IMR-90 (cell line): ENCODE measurements at regions not wholly inside any gene's neighbourhood (a gene's known extent, or its start where the extent isn't known, plus 50 kb on each side); places are given as distances from the start of the nearest gene placed in this dataset.

Experiments used
- ATAC-seq: fragments of 200-7000 bp; cut with Tn5 transposase; 2 replicates; pipeline ENCODE4 v1.9.1; 2020; ENCODE audit warnings: low read depth, mild to moderate bottlenecking, moderate library complexity
- BruUV-seq: library from RNA; stranded (reverse); fragments of 400-500 nt; replicated peaks from 2 replicates; lab custom pipeline; 2021; lab: Mats Ljungman, UMichigan
- CTCF ChIA-PET: fragments of 300-600 bp; formaldehyde crosslinking; extraction: SDS; loops from one replicate; lab custom pipeline; 2021; ENCODE audit warnings: antibody characterized with exemption; lab: Yijun Ruan, JAX
- POLR2A ChIA-PET: fragments of 300-600 bp; sonication (Branson Sonifier 250); formaldehyde crosslinking; loops from one replicate; lab custom pipeline; 2022; ENCODE audit warnings: antibody characterized with exemption; ENCODE audit not compliant: unreplicated experiment; lab: Charles Lee
- DNase-seq: peaks from one replicate; pipeline ENCODE4 v3.0.0; 2013
- H2AFZ ChIP-seq: replicated peaks from 2 replicates; pipeline ENCODE3; 2013; ENCODE audit warnings: low read length, mild to moderate bottlenecking; ENCODE audit not compliant: poor library complexity
- H2AK5ac ChIP-seq: 2 replicates; pipeline ENCODE4 v1.6.1; 2013; ENCODE audit warnings: low read depth, low read length, inconsistent platforms
- H2AK9ac ChIP-seq: replicated peaks from 2 replicates; pipeline ENCODE3; 2013; ENCODE audit warnings: mild to moderate bottlenecking, low read depth, low read length, moderate library complexity; ENCODE audit not compliant: poor library complexity
- H2BK120ac ChIP-seq: 2 replicates; pipeline ENCODE4 v1.6.1; 2013; ENCODE audit warnings: low read depth, low read length, inconsistent platforms
- H2BK15ac ChIP-seq: 3 replicates; pipeline ENCODE4 v1.6.1; 2013; ENCODE audit warnings: low read depth, low read length, inconsistent platforms
- H2BK20ac ChIP-seq: 2 replicates; pipeline ENCODE4 v1.6.1; 2013; ENCODE audit warnings: low read depth, mild to moderate bottlenecking, inconsistent platforms, low read length, moderate library complexity
- H2BK5ac ChIP-seq: 2 replicates; pipeline ENCODE4 v1.6.1; 2013; ENCODE audit warnings: mild to moderate bottlenecking, low read depth, low read length, inconsistent platforms; ENCODE audit not compliant: poor library complexity, severe bottlenecking
- H3K14ac ChIP-seq: replicated peaks from 2 replicates; pipeline ENCODE4 v1.6.1; 2013; ENCODE audit warnings: low read depth, low read length, inconsistent platforms
- H3K18ac ChIP-seq: 2 replicates; pipeline ENCODE4 v1.6.1; 2013; ENCODE audit warnings: low read depth, low read length, control low read depth
- H3K23ac ChIP-seq: 2 replicates; pipeline ENCODE4 v1.6.1; 2013; ENCODE audit warnings: low read depth, low read length, inconsistent platforms
- H3K27ac ChIP-seq: 2 replicates; pipeline ENCODE4 v1.5.1; 2013; ENCODE audit warnings: mild to moderate bottlenecking, control low read depth, low read length; ENCODE audit not compliant: insufficient read depth
- H3K27me3 ChIP-seq: 2 replicates; pipeline ENCODE4 v1.6.1; 2013; ENCODE audit warnings: low read length; ENCODE audit not compliant: control insufficient read depth, insufficient read depth
- H3K36me3 ChIP-seq: 2 replicates; pipeline ENCODE4 v1.6.1; 2013; ENCODE audit warnings: low read length, mixed read lengths; ENCODE audit not compliant: control insufficient read depth, insufficient read depth
- H3K4ac ChIP-seq: 2 replicates; pipeline ENCODE4 v1.6.1; 2013; ENCODE audit warnings: low read depth, low read length, inconsistent platforms
- H3K4me1 ChIP-seq: 2 replicates; pipeline ENCODE4 v1.6.1; 2013; ENCODE audit warnings: low read length, mixed read lengths; ENCODE audit not compliant: control insufficient read depth, insufficient read depth
- H3K4me2 ChIP-seq: 2 replicates; pipeline ENCODE4 v1.6.1; 2013; ENCODE audit warnings: low read depth, mild to moderate bottlenecking, control low read depth, low read length, moderate library complexity
- H3K4me3 ChIP-seq: 2 replicates; pipeline ENCODE4 v1.5.1; 2013; ENCODE audit warnings: low read depth, mild to moderate bottlenecking, control low read depth, low read length, moderate library complexity; ENCODE audit not compliant: insufficient read depth
- H3K56ac ChIP-seq: 2 replicates; pipeline ENCODE4 v1.6.1; 2013; ENCODE audit warnings: low read length, inconsistent platforms; ENCODE audit not compliant: insufficient read depth; ENCODE audit errors: extremely low read depth
- H3K79me1 ChIP-seq, 2 experiments: 2 replicates each; pipeline ENCODE4 v1.6.1; 2013; ENCODE audit warnings: low read length in 2 of 2, inconsistent platforms in 1 of 2, low read depth in 1 of 2
- H3K9ac ChIP-seq: 2 replicates; pipeline ENCODE4 v1.6.1; 2013; ENCODE audit warnings: low read depth, low read length, control low read depth
- H3K9me1 ChIP-seq: 2 replicates; pipeline ENCODE4 v1.6.1; 2013; ENCODE audit warnings: low read length, inconsistent platforms; ENCODE audit not compliant: insufficient read depth
- H3K9me3 ChIP-seq: 2 replicates; pipeline ENCODE4 v1.6.1; 2013; ENCODE audit warnings: low read length; ENCODE audit not compliant: control insufficient read depth, insufficient read depth
- H4K20me1 ChIP-seq: 2 replicates; pipeline ENCODE4 v1.6.1; 2013; ENCODE audit warnings: low read length, inconsistent platforms; ENCODE audit not compliant: insufficient read depth
- H4K5ac ChIP-seq: 2 replicates; pipeline ENCODE4 v1.6.1; 2013; ENCODE audit warnings: mild to moderate bottlenecking, low read depth, low read length, control low read depth
- H4K8ac ChIP-seq, 2 experiments: 2 replicates each; pipeline ENCODE4 v1.6.1; 2013; ENCODE audit warnings: low read depth in 2 of 2, low read length in 2 of 2, control low read depth in 1 of 2, inconsistent platforms in 1 of 2
- H4K91ac ChIP-seq: 2 replicates; pipeline ENCODE4 v1.6.1; 2013; ENCODE audit warnings: low read depth, low read length, inconsistent platforms; ENCODE audit not compliant: insufficient read depth
- MAFK ChIP-seq: IDR thresholded peaks from 2 replicates; pipeline ENCODE4 v1.6.1; 2012; ENCODE audit warnings: low read depth, low read length, improper control_type of control experiment
- RFX5 ChIP-seq: IDR thresholded peaks from 2 replicates; pipeline ENCODE4 v1.8.0; 2012; ENCODE audit warnings: low read depth, mild to moderate bottlenecking, low read length, moderate library complexity
- WGBS, 2 experiments: methylation state at CpG; one replicate each; pipeline versions ENCODE4 v1.1.5 to v1.1.7; 2013; ENCODE audit warnings: missing lambda C conversion rate in 2 of 2; ENCODE audit not compliant: insufficient read length in 1 of 2; ENCODE audit errors: extremely low coverage in 2 of 2; 5-methylcytosine and 5-hydroxymethylcytosine counted together
- dilution Hi-C: fragments of 300-500 bp; cut with HindIII; formaldehyde crosslinking; loops from one replicate; pipeline ENCODE4 v1.14.3; 2018; ENCODE audit warnings: low sequenced_read_pairs; ENCODE audit not compliant: unreplicated experiment
- in situ Hi-C: fragments of 300-500 bp; cut with MboI; formaldehyde crosslinking; loops from 3 replicates; pipeline ENCODE4 v1.14.3; 2019; ENCODE audit warnings: low sequenced_read_pairs, inconsistent platforms, mixed read lengths
- intact Hi-C: fragments of 100-400 bp; cut with micrococcal nuclease; formaldehyde crosslinking; loops from 2 replicates; pipeline ENCODE4 v1.10.0; 2022

GRCh38 chr2:129681788-129682187, 297.7 kb upstream of the RAB6C start:
- intact Hi-C loops, result no loop called here
- Histone ChIP-seq H4K8ac (no peak overlapping the region), H3K36me3 (no peaks in the 10 kb centered on the region), H3K4ac (no peak overlapping the region), H2AK9ac (no peak overlapping the region), H4K5ac (no peak overlapping the region), H3K18ac (no peak overlapping the region), H2BK120ac (no peak overlapping the region), H3K27ac (no peak overlapping the region), H2BK20ac (no peak overlapping the region), H3K9ac (no peak overlapping the region), H3K79me1 (no peaks in the 10 kb centered on the region), H4K91ac (no peak overlapping the region), H2AFZ (no peak overlapping the region), H3K4me2 (no peak overlapping the region), H3K9me1 (no peaks in the 10 kb centered on the region), H3K14ac (no peak overlapping the region), H3K4me3 (no peak overlapping the region), H2BK5ac (no peak overlapping the region), H2AK5ac (no peak overlapping the region), H2BK15ac (no peak overlapping the region), H3K27me3 (no peaks in the 10 kb centered on the region), H3K9me3 (peaks cover 15% of the 10 kb centered on the region; the same call in 1 of the 2 replicates), H3K4me1 (no peaks in the 10 kb centered on the region), H3K23ac (no peak overlapping the region), H3K56ac (no peak overlapping the region), H4K20me1 (no peaks in the 10 kb centered on the region)
- dilution Hi-C loops, result no loop called here
- ChIA-PET CTCF (no interaction called here), POLR2A (no interaction called here)
- BruUV-seq, result no TSS peak
- in situ Hi-C loops, result no loop called here
- 0 out of 2 replicates have a peak, but pooled peaks have one; percentile 17 for TF ChIP-seq MAFK
- TF ChIP-seq RFX5, result no peak
- ATAC-seq (no peak), DNase-seq (no peak)
- no CpG with 5 or more reads among the region's 1 CpG for WGBS, 2 experiments
